Subcutaneous abdominal adipose tissue (tissue), 5 donors: ENCODE measurements at regions not wholly inside any gene's neighbourhood (a gene's known extent, or its start where the extent isn't known, plus 50 kb on each side); places are given as distances from the start of the nearest gene placed in this dataset.

Source experiments
- H3K27ac ChIP-seq: one replicate; pipeline ENCODE4 v1.7.0; 2013; ENCODE audit warnings: low read depth, mild to moderate bottlenecking, inconsistent platforms, low read length, moderate library complexity
- H3K27me3 ChIP-seq, 5 donors: one replicate each; pipeline ENCODE4 v1.7.0; 2013; ENCODE audit warnings: low read length in 5 of 5, inconsistent platforms in 1 of 5; ENCODE audit not compliant: control insufficient read depth in 5 of 5, insufficient read depth in 4 of 5
- H3K36me3 ChIP-seq, 5 donors: one replicate each; pipeline ENCODE4 v1.7.0; 2013; ENCODE audit warnings: low read length in 5 of 5; ENCODE audit not compliant: control insufficient read depth in 5 of 5, insufficient read depth in 5 of 5
- H3K4me1 ChIP-seq, 5 donors: one replicate each; pipeline ENCODE4 v1.7.0; 2013; ENCODE audit warnings: low read length in 5 of 5, mild to moderate bottlenecking in 3 of 5, moderate library complexity in 1 of 5; ENCODE audit not compliant: control insufficient read depth in 5 of 5, insufficient read depth in 5 of 5
- H3K4me3 ChIP-seq, 5 donors: one replicate each; pipeline ENCODE4 v1.7.0; 2013; ENCODE audit warnings: low read length in 5 of 5, low read depth in 1 of 5
- H3K9ac ChIP-seq, 5 donors: one replicate each; pipeline ENCODE4 v1.7.0; 2013; ENCODE audit warnings: low read length in 5 of 5, mild to moderate bottlenecking in 4 of 5, moderate library complexity in 3 of 5
- H3K9me3 ChIP-seq, 5 donors: one replicate each; pipeline ENCODE4 v1.7.0; 2013; ENCODE audit warnings: low read length in 5 of 5; ENCODE audit not compliant: control insufficient read depth in 5 of 5
- donor health status: healthy.
- donor health status: healthy.
- donor health status: healthy.
- donor health status: healthy.
- donor health status: healthy.

GRCh38 chr16:65845466-65846209 lies 520.9 kb upstream of the CDH5 start:
- H3K4me1 ChIP-seq: peaks cover 0 to 6% (median 0%) of the 10 kb centered on the region in 5 donors
- no peaks in the 10 kb centered on the region for H3K36me3 ChIP-seq
- H3K9ac ChIP-seq: no peak overlapping the region
- no peak overlapping the region for H3K27ac ChIP-seq
- H3K9me3 ChIP-seq: no peaks in the 10 kb centered on the region
- no peaks in the 10 kb centered on the region for H3K27me3 ChIP-seq
- no peak overlapping the region for H3K4me3 ChIP-seq

- no peak overlapping the region for H3K27ac ChIP-seq
- no peaks in the 10 kb centered on the region for H3K36me3 ChIP-seq
- no peak overlapping the region for H3K4me3 ChIP-seq
- no peak overlapping the region for H3K9ac ChIP-seq
- no peaks in the 10 kb centered on the region for H3K27me3 ChIP-seq
- peaks cover 0 to 6% (median 0%) of the 10 kb centered on the region in 5 donors for H3K4me1 ChIP-seq
- H3K9me3 ChIP-seq: no peaks in the 10 kb centered on the region
These were observed 522.5 kb upstream of the CDH5 start for GRCh38 chr16:65843941-65844340.

- H3K9ac ChIP-seq: no peak overlapping the region
- H3K36me3 ChIP-seq: no peaks in the 10 kb centered on the region
- peaks cover 0 to 6% (median 0%) of the 10 kb centered on the region in 5 donors for H3K4me1 ChIP-seq
- H3K27me3 ChIP-seq: no peaks in the 10 kb centered on the region
- H3K27ac ChIP-seq: no peak overlapping the region
- no peak overlapping the region for H3K4me3 ChIP-seq
- no peaks in the 10 kb centered on the region for H3K9me3 ChIP-seq
These were observed 524.4 kb upstream of the CDH5 start for GRCh38 chr16:65842067-65842466.

GRCh38 chr16:65838001-65838400 lies 528.5 kb upstream of the CDH5 start:
- H3K36me3 ChIP-seq: no peaks in the 10 kb centered on the region
- H3K9me3 ChIP-seq: no peaks in the 10 kb centered on the region
- no peak overlapping the region for H3K4me3 ChIP-seq
- no peak overlapping the region for H3K27ac ChIP-seq
- H3K9ac ChIP-seq: no peak overlapping the region
- H3K4me1 ChIP-seq: no peaks in the 10 kb centered on the region
- H3K27me3 ChIP-seq: no peaks in the 10 kb centered on the region

- Histone ChIP-seq H3K27me3 (no peaks in the 10 kb centered on the region), H3K4me1 (no peaks in the 10 kb centered on the region), H3K36me3 (no peaks in the 10 kb centered on the region), H3K9me3 (no peaks in the 10 kb centered on the region), H3K4me3 (no peak overlapping the region), H3K27ac (no peak overlapping the region), H3K9ac (no peak overlapping the region)
These were observed 529.0 kb upstream of the CDH5 start for GRCh38 chr16:65837464-65837863.

GRCh38 chr16:65834688-65835087 lies 531.8 kb upstream of the CDH5 start:
- Histone ChIP-seq H3K36me3 (no peaks in the 10 kb centered on the region), H3K27ac (no peak overlapping the region), H3K4me1 (no peaks in the 10 kb centered on the region), H3K27me3 (no peaks in the 10 kb centered on the region), H3K9ac (no peak overlapping the region), H3K4me3 (no peak overlapping the region), H3K9me3 (no peaks in the 10 kb centered on the region)

GRCh38 chr16:65833171-65833871 lies 533.2 kb upstream of the CDH5 start:
- H3K9me3 ChIP-seq: no peaks in the 10 kb centered on the region
- no peak overlapping the region for H3K4me3 ChIP-seq
- H3K27me3 ChIP-seq: no peaks in the 10 kb centered on the region
- no peak overlapping the region for H3K9ac ChIP-seq
- H3K27ac ChIP-seq: no peak overlapping the region
- no peaks in the 10 kb centered on the region for H3K4me1 ChIP-seq
- no peaks in the 10 kb centered on the region for H3K36me3 ChIP-seq

GRCh38 chr16:65832679-65833078 lies 533.8 kb upstream of the CDH5 start:
- no peaks in the 10 kb centered on the region for H3K9me3 ChIP-seq
- H3K4me1 ChIP-seq: no peaks in the 10 kb centered on the region
- H3K27ac ChIP-seq: no peak overlapping the region

GRCh38 chr16:65831903-65832666 lies 534.4 kb upstream of the CDH5 start:
- Histone ChIP-seq H3K4me3 (no peak overlapping the region), H3K9me3 (no peaks in the 10 kb centered on the region), H3K27me3 (peaks cover 0 to 3% (median 0%) of the 10 kb centered on the region in 5 donors), H3K27ac (no peak overlapping the region), H3K36me3 (no peaks in the 10 kb centered on the region), H3K4me1 (no peaks in the 10 kb centered on the region), H3K9ac (no peak overlapping the region)

More at GRCh38 chr16:65832679-65833078, 533.8 kb upstream of the CDH5 start:
- Histone ChIP-seq H3K9ac (no peak overlapping the region), H3K4me3 (no peak overlapping the region), H3K27me3 (no peaks in the 10 kb centered on the region), H3K36me3 (no peaks in the 10 kb centered on the region)

GRCh38 chr16:65829076-65829475 lies 537.4 kb upstream of the CDH5 start:
- Histone ChIP-seq H3K36me3 (no peaks in the 10 kb centered on the region), H3K4me1 (no peaks in the 10 kb centered on the region)

More at GRCh38 chr16:65829076-65829475, 537.4 kb upstream of the CDH5 start:
- no peaks in the 10 kb centered on the region for H3K9me3 ChIP-seq
- peaks cover 0 to 3% (median 0%) of the 10 kb centered on the region in 5 donors for H3K27me3 ChIP-seq
- H3K4me3 ChIP-seq: no peak overlapping the region
- H3K27ac ChIP-seq: no peak overlapping the region
- no peak overlapping the region for H3K9ac ChIP-seq
